Stimulated activated CD4-positive, alpha-beta T cell treated with anti-CD3 and anti-CD28 coated beads, Interleukin-4, amount 100 ng/mL, for 4 hours (primary cell): ENCODE measurements at regions not wholly inside any gene's neighbourhood (a gene's known extent, or its start where the extent isn't known, plus 50 kb on each side); places are given as distances from the start of the nearest gene placed in this dataset.
"Not testable (repeated sequence)": the region's sequence is repeated elsewhere in the genome, so short reads cannot be mapped to it uniquely, and the experiment has no call there.

Experiments
- DNase-seq, 2 experiments: peaks; one replicate each; pipeline ENCODE4 v3.0.0-alpha.2; 2020

- DNase-seq = no peak
Measured at GRCh38 chr4:154030152-154030551, 241.3 kb upstream of the SFRP2 start.

- no peak for DNase-seq
Measured at GRCh38 chr4:154029171-154029570, 240.3 kb upstream of the SFRP2 start.

- no peak for DNase-seq
Measured at GRCh38 chr4:154025110-154025509, 236.2 kb upstream of the SFRP2 start.

GRCh38 chr4:154024097-154024694, 235.3 kb upstream of the SFRP2 start:
- DNase-seq = no peak

- not testable (repeated sequence) for DNase-seq
Measured at GRCh38 chr4:154023671-154024070, 234.8 kb upstream of the SFRP2 start.

- no peak for DNase-seq
Measured at GRCh38 chr4:154019811-154020210, 230.9 kb upstream of the SFRP2 start.

GRCh38 chr4:154018659-154019058, 229.8 kb upstream of the SFRP2 start:
- DNase-seq = peak in 1 of 2 experiments; percentile 13

- no peak for DNase-seq
Measured at GRCh38 chr4:154015578-154015977, 226.7 kb upstream of the SFRP2 start.

GRCh38 chr4:154014407-154015321, 225.8 kb upstream of the SFRP2 start:
- DNase-seq = no peak

GRCh38 chr4:154013576-154013975, 224.7 kb upstream of the SFRP2 start:
- DNase-seq = no peak

GRCh38 chr4:154010371-154010770, 221.5 kb upstream of the SFRP2 start:
- DNase-seq = no peak

GRCh38 chr4:154009788-154010187, 220.9 kb upstream of the SFRP2 start:
- no peak for DNase-seq

GRCh38 chr4:154009191-154009590, 220.3 kb upstream of the SFRP2 start:
- DNase-seq = no peak

- no peak for DNase-seq
Measured at GRCh38 chr4:154005171-154005520, 216.3 kb upstream of the SFRP2 start.

- no peak for DNase-seq
Measured at GRCh38 chr4:154004507-154005170, 215.8 kb upstream of the SFRP2 start.

- DNase-seq = no peak
Measured at GRCh38 chr4:154004016-154004415, 215.1 kb upstream of the SFRP2 start.

- DNase-seq = no peak
Measured at GRCh38 chr4:154003378-154003777, 214.5 kb upstream of the SFRP2 start.

GRCh38 chr4:154001193-154001592, 212.3 kb upstream of the SFRP2 start:
- no peak for DNase-seq

GRCh38 chr4:153997516-153997915, 208.6 kb upstream of the SFRP2 start:
- no peak for DNase-seq

- DNase-seq = no peak
Measured at GRCh38 chr4:153989505-153989904, 200.6 kb upstream of the SFRP2 start.

GRCh38 chr4:153988492-153989363, 199.8 kb upstream of the SFRP2 start:
- DNase-seq = no peak

- DNase-seq = no peak
Measured at GRCh38 chr4:153987291-153987690, 198.4 kb upstream of the SFRP2 start.

- no peak for DNase-seq
Measured at GRCh38 chr4:153976954-153977353, 188.1 kb upstream of the SFRP2 start.
